ENCODE measurements at regions not wholly inside any gene's neighbourhood (a gene's known extent, or its start where the extent isn't known, plus 50 kb on each side); places are given as distances from the start of the nearest gene placed in this dataset.

DNA sequence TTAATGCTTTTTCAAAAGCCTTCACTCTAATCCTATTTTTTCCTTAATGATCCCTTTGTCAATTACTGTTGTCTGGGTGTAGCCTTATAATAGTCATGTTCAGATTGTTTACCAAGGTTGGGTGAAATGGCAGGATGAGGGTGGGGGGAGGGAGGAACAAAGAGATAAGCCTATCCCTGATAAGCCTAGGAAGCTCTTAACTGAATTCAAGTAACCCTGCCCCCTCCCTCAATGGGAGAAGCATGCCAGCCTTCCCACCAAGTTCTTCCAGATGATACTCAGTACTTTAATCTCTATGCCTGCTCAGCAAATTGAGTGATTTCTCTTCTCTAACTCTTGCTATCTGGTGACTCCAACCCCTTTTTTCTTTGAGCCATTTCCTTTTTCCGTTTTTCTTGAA is 180.3 kb upstream of the ETAA1 start:
- peaks cover 0 to 4% (median 0%) of the 10 kb centered on the region in 3 donors for H3K4me1 ChIP-seq
- DNase-seq: no peak
- no peaks in the 10 kb centered on the region for H3K27me3 ChIP-seq
- no peaks in the 10 kb centered on the region for H3K9me3 ChIP-seq
- no peak overlapping the region for H3K4me3 ChIP-seq
- TF ChIP-seq, protein P1, sequence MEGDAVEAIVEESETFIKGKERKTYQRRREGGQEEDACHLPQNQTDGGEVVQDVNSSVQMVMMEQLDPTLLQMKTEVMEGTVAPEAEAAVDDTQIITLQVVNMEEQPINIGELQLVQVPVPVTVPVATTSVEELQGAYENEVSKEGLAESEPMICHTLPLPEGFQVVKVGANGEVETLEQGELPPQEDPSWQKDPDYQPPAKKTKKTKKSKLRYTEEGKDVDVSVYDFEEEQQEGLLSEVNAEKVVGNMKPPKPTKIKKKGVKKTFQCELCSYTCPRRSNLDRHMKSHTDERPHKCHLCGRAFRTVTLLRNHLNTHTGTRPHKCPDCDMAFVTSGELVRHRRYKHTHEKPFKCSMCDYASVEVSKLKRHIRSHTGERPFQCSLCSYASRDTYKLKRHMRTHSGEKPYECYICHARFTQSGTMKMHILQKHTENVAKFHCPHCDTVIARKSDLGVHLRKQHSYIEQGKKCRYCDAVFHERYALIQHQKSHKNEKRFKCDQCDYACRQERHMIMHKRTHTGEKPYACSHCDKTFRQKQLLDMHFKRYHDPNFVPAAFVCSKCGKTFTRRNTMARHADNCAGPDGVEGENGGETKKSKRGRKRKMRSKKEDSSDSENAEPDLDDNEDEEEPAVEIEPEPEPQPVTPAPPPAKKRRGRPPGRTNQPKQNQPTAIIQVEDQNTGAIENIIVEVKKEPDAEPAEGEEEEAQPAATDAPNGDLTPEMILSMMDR (IDR thresholded peaks at IDR 0.05): no peak
- TF ChIP-seq POLR2A (IDR thresholded peaks at IDR 0.05): no peak
- 60 to 67% methylated on average over 1 of the region's 1 CpG for WGBS, 2 donors
- no peaks in the 10 kb centered on the region for H3K36me3 ChIP-seq
- peak overlapping the region in 2 of 4 donors; percentile 31 to 65 for H3K27ac ChIP-seq
- intact Hi-C loops (cut with DNase I): no loop called here

- TF ChIP-seq, protein P1 (IDR thresholded peaks at IDR 0.05): no peak
- no peak for TF ChIP-seq POLR2A (IDR thresholded peaks at IDR 0.05)
- DNase-seq: no peak
- peaks cover 0 to 4% (median 0%) of the 10 kb centered on the region in 3 donors for H3K4me1 ChIP-seq
- intact Hi-C loops (cut with DNase I): no loop called here
- H3K4me3 ChIP-seq: no peak overlapping the region
- no peaks in the 10 kb centered on the region for H3K9me3 ChIP-seq
- H3K27ac ChIP-seq: no peak overlapping the region
- no peaks in the 10 kb centered on the region for H3K36me3 ChIP-seq
- no peaks in the 10 kb centered on the region for H3K27me3 ChIP-seq
Observed at GRCh38 chr2:67217398-67217797, 179.7 kb upstream of the ETAA1 start.

GRCh38 chr2:67218056-67218455 is 179.1 kb upstream of the ETAA1 start:
- no peak overlapping the region for H3K27ac ChIP-seq
- no peak for DNase-seq
- TF ChIP-seq, protein P1 (IDR thresholded peaks at IDR 0.05): no peak
- TF ChIP-seq POLR2A (IDR thresholded peaks at IDR 0.05): no peak

DNA sequence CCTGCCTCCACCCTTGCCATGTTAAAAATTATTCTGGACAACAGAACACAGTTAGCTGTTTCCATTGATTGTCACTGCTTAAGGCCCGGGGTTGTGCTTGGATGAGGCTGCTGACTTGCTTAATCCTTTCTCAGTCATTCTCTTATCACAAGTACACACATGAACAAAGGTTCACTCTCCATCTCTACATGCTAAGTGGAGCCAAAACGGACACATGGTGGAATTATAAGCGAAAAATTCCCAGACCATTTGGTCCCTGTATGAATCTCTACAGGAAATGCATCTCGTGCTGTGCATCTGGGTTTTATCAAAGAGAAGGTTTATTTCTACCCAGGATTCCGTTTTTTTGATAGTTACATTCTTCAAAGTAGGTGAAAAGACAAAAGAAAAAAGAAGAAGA is 177.5 kb upstream of the ETAA1 start:
- intact Hi-C loops (cut with DNase I): no loop called here
- H3K4me3 ChIP-seq: no peak overlapping the region
- TF ChIP-seq, protein P1 (IDR thresholded peaks at IDR 0.05): no peak
- TF ChIP-seq POLR2A (IDR thresholded peaks at IDR 0.05): no peak
- no peaks in the 10 kb centered on the region for H3K9me3 ChIP-seq
- no peaks in the 10 kb centered on the region for H3K36me3 ChIP-seq
- WGBS, 2 donors: 66 to 68% methylated on average over 5 of the region's 5 CpGs
- no peak overlapping the region for H3K27ac ChIP-seq
- no peaks in the 10 kb centered on the region for H3K27me3 ChIP-seq
- DNase-seq: no peak
- peaks cover 0 to 4% (median 0%) of the 10 kb centered on the region in 3 donors for H3K4me1 ChIP-seq

More at GRCh38 chr2:67218056-67218455, 179.1 kb upstream of the ETAA1 start:
- H3K9me3 ChIP-seq: no peaks in the 10 kb centered on the region
- no peaks in the 10 kb centered on the region for H3K36me3 ChIP-seq
- no peak overlapping the region for H3K4me3 ChIP-seq
- intact Hi-C loops (cut with DNase I): no loop called here
- peaks cover 0 to 4% (median 0%) of the 10 kb centered on the region in 3 donors for H3K4me1 ChIP-seq
- H3K27me3 ChIP-seq: no peaks in the 10 kb centered on the region
- WGBS, 2 donors: 67 to 92% methylated on average over 2 of the region's 2 CpGs

- no peaks in the 10 kb centered on the region for H3K36me3 ChIP-seq
- H3K4me3 ChIP-seq: no peak overlapping the region
- whole genome bisulfite sequencing, 2 donors: 56 to 68% methylated on average over 4 of the region's 4 CpGs
- no peak overlapping the region for H3K27ac ChIP-seq
- no peaks in the 10 kb centered on the region for H3K9me3 ChIP-seq
- no peak for DNase-seq
- H3K27me3 ChIP-seq: no peaks in the 10 kb centered on the region
- H3K4me1 ChIP-seq: no peaks in the 10 kb centered on the region
- TF ChIP-seq, protein P1 (IDR thresholded peaks at IDR 0.05): no peak
- no peak for TF ChIP-seq POLR2A (IDR thresholded peaks at IDR 0.05)
- intact Hi-C loops (cut with DNase I): no loop called here
Observed at GRCh38 chr2:67221266-67221665, 175.9 kb upstream of the ETAA1 start.

Measured in esophagus squamous epithelium (tissue), 5 donors.